IPS-20b (cell line): ENCODE measurements at regions not wholly inside any gene's neighbourhood (a gene's known extent, or its start where the extent isn't known, plus 50 kb on each side); places are given as distances from the start of the nearest gene placed in this dataset.
"Not testable (repeated sequence)": the region's sequence is repeated elsewhere in the genome, so short reads cannot be mapped to it uniquely, and the experiment has no call there.

Experiments used
- H3K27ac ChIP-seq: one replicate; pipeline ENCODE4 v1.5.1; 2013; ENCODE audit warnings: low read length
- H3K27me3 ChIP-seq: 2 replicates; pipeline ENCODE4 v1.6.1; 2013; ENCODE audit warnings: mild to moderate bottlenecking, low read length, inconsistent platforms; ENCODE audit not compliant: insufficient read depth
- H3K36me3 ChIP-seq: 2 replicates; pipeline ENCODE4 v1.6.1; 2013; ENCODE audit warnings: low read depth, mild to moderate bottlenecking, inconsistent platforms, low read length, moderate library complexity; ENCODE audit not compliant: insufficient read depth
- H3K4me1 ChIP-seq: 2 replicates; pipeline ENCODE4 v1.6.1; 2013; ENCODE audit warnings: mild to moderate bottlenecking, control low read depth, inconsistent platforms, low read length, moderate library complexity; ENCODE audit not compliant: insufficient read depth
- H3K4me3 ChIP-seq: 2 replicates; pipeline ENCODE4 v1.5.1; 2013; ENCODE audit warnings: mild to moderate bottlenecking, low read length, inconsistent platforms
- H3K9ac ChIP-seq: 2 replicates; pipeline ENCODE4 v1.6.1; 2013; ENCODE audit warnings: low read depth, mild to moderate bottlenecking, inconsistent platforms, low read length, moderate library complexity
- H3K9me3 ChIP-seq: 2 replicates; pipeline ENCODE4 v1.6.1; 2013; ENCODE audit warnings: mild to moderate bottlenecking, low read depth, low read length, inconsistent platforms; ENCODE audit not compliant: insufficient read depth

- Histone ChIP-seq H3K4me3 (no peak overlapping the region), H3K9me3 (peaks cover 8% of the 10 kb centered on the region), H3K4me1 (no peaks in the 10 kb centered on the region), H3K36me3 (no peaks in the 10 kb centered on the region), H3K27me3 (no peaks in the 10 kb centered on the region), H3K27ac (no peak overlapping the region), H3K9ac (no peak overlapping the region)
These were observed 86.8 kb upstream of the TFPI start for GRCh38 chr2:187640926-187641510.

GRCh38 chr2:187642498-187642897 is 88.3 kb upstream of the TFPI start:
- H3K27ac ChIP-seq: no peak overlapping the region
- H3K9ac ChIP-seq: no peak overlapping the region

GRCh38 chr2:187644486-187644885 is 90.3 kb upstream of the TFPI start:
- Histone ChIP-seq H3K27ac (no peak overlapping the region), H3K4me1 (no peaks in the 10 kb centered on the region), H3K36me3 (no peaks in the 10 kb centered on the region), H3K9me3 (no peaks in the 10 kb centered on the region), H3K27me3 (no peaks in the 10 kb centered on the region), H3K9ac (no peak overlapping the region), H3K4me3 (no peak overlapping the region)

More at GRCh38 chr2:187642498-187642897, 88.3 kb upstream of the TFPI start:
- Histone ChIP-seq H3K4me1 (no peaks in the 10 kb centered on the region), H3K36me3 (no peaks in the 10 kb centered on the region), H3K27me3 (no peaks in the 10 kb centered on the region), H3K9me3 (peaks cover 5% of the 10 kb centered on the region), H3K4me3 (no peak overlapping the region)

GRCh38 chr2:187644981-187645380 is 90.7 kb upstream of the TFPI start:
- no peaks in the 10 kb centered on the region for H3K36me3 ChIP-seq
- no peak overlapping the region for H3K27ac ChIP-seq
- H3K9me3 ChIP-seq: no peaks in the 10 kb centered on the region
- H3K27me3 ChIP-seq: no peaks in the 10 kb centered on the region
- no peak overlapping the region for H3K4me3 ChIP-seq
- H3K4me1 ChIP-seq: no peaks in the 10 kb centered on the region
- no peak overlapping the region for H3K9ac ChIP-seq

GRCh38 chr2:187646556-187646955 is 92.3 kb upstream of the TFPI start:
- no peaks in the 10 kb centered on the region for H3K4me1 ChIP-seq
- H3K27me3 ChIP-seq: no peaks in the 10 kb centered on the region
- H3K4me3 ChIP-seq: no peak overlapping the region
- H3K9me3 ChIP-seq: no peaks in the 10 kb centered on the region
- no peak overlapping the region for H3K9ac ChIP-seq
- H3K27ac ChIP-seq: no peak overlapping the region
- no peaks in the 10 kb centered on the region for H3K36me3 ChIP-seq

- no peak overlapping the region for H3K4me3 ChIP-seq
- H3K9me3 ChIP-seq: no peaks in the 10 kb centered on the region
- H3K27ac ChIP-seq: no peak overlapping the region
- H3K4me1 ChIP-seq: no peaks in the 10 kb centered on the region; the same call in 1 of the 2 replicates
- no peaks in the 10 kb centered on the region for H3K27me3 ChIP-seq
- H3K9ac ChIP-seq: no peak overlapping the region
- H3K36me3 ChIP-seq: no peaks in the 10 kb centered on the region
These were observed 100.3 kb upstream of the TFPI start for GRCh38 chr2:187654535-187654934.

- Histone ChIP-seq H3K4me1 (no peaks in the 10 kb centered on the region; the same call in 1 of the 2 replicates), H3K36me3 (no peaks in the 10 kb centered on the region), H3K9ac (no peak overlapping the region), H3K4me3 (no peak overlapping the region), H3K27me3 (no peaks in the 10 kb centered on the region), H3K27ac (no peak overlapping the region), H3K9me3 (no peaks in the 10 kb centered on the region)
These were observed 100.8 kb upstream of the TFPI start for GRCh38 chr2:187655001-187655400.

- Histone ChIP-seq H3K4me3 (no peak overlapping the region), H3K9me3 (no peaks in the 10 kb centered on the region)
These were observed 101.9 kb upstream of the TFPI start for GRCh38 chr2:187656123-187656522.

GRCh38 chr2:187658952-187659525 is 104.8 kb upstream of the TFPI start:
- H3K36me3 ChIP-seq: peaks cover 21% of the 10 kb centered on the region
- no peaks in the 10 kb centered on the region for H3K9me3 ChIP-seq
- H3K4me3 ChIP-seq: no peak overlapping the region
- H3K27ac ChIP-seq: no peak overlapping the region
- no peaks in the 10 kb centered on the region; the same call in 1 of the 2 replicates for H3K4me1 ChIP-seq
- H3K9ac ChIP-seq: no peak overlapping the region
- no peaks in the 10 kb centered on the region for H3K27me3 ChIP-seq

More at GRCh38 chr2:187656123-187656522, 101.9 kb upstream of the TFPI start:
- Histone ChIP-seq H3K36me3 (no peaks in the 10 kb centered on the region), H3K9ac (no peak overlapping the region), H3K27me3 (no peaks in the 10 kb centered on the region), H3K4me1 (no peaks in the 10 kb centered on the region; the same call in 1 of the 2 replicates), H3K27ac (no peak overlapping the region)

GRCh38 chr2:187676050-187676449 is 121.8 kb upstream of the TFPI start:
- H3K9me3 ChIP-seq, H3K27me3 ChIP-seq, H3K4me3 ChIP-seq, H3K27ac ChIP-seq, H3K36me3 ChIP-seq: not testable (repeated sequence)
- Histone ChIP-seq H3K9ac (0 out of 2 replicates have a peak overlapping the region, but pooled peaks have one; percentile 59), H3K4me1 (peaks cover 26% of the 10 kb centered on the region)

GRCh38 chr2:187679454-187679853 is 125.2 kb upstream of the TFPI start:
- Histone ChIP-seq H3K27ac (no peak overlapping the region), H3K27me3 (no peaks in the 10 kb centered on the region), H3K4me1 (peaks cover 28% of the 10 kb centered on the region), H3K36me3 (no peaks in the 10 kb centered on the region), H3K9me3 (no peaks in the 10 kb centered on the region), H3K4me3 (no peak overlapping the region), H3K9ac (no peak overlapping the region)

- Histone ChIP-seq H3K27ac (no peak overlapping the region), H3K27me3 (no peaks in the 10 kb centered on the region), H3K9me3 (no peaks in the 10 kb centered on the region), H3K4me1 (peaks cover 3% of the 10 kb centered on the region), H3K4me3 (no peak overlapping the region), H3K36me3 (no peaks in the 10 kb centered on the region), H3K9ac (no peak overlapping the region)
These were observed 129.9 kb upstream of the TFPI start for GRCh38 chr2:187684174-187684573.
